ENCODE measurements at regions not wholly inside any gene's neighbourhood (a gene's known extent, or its start where the extent isn't known, plus 50 kb on each side); places are given as distances from the start of the nearest gene placed in this dataset.
A peak's percentile ranks its signal among the peaks of the same experiment; 100 is the strongest.

GRCh38 chr15:47182818-47183217, 534.5 kb upstream of the SEMA6D start:
- DNase-seq: no peak

DNA sequence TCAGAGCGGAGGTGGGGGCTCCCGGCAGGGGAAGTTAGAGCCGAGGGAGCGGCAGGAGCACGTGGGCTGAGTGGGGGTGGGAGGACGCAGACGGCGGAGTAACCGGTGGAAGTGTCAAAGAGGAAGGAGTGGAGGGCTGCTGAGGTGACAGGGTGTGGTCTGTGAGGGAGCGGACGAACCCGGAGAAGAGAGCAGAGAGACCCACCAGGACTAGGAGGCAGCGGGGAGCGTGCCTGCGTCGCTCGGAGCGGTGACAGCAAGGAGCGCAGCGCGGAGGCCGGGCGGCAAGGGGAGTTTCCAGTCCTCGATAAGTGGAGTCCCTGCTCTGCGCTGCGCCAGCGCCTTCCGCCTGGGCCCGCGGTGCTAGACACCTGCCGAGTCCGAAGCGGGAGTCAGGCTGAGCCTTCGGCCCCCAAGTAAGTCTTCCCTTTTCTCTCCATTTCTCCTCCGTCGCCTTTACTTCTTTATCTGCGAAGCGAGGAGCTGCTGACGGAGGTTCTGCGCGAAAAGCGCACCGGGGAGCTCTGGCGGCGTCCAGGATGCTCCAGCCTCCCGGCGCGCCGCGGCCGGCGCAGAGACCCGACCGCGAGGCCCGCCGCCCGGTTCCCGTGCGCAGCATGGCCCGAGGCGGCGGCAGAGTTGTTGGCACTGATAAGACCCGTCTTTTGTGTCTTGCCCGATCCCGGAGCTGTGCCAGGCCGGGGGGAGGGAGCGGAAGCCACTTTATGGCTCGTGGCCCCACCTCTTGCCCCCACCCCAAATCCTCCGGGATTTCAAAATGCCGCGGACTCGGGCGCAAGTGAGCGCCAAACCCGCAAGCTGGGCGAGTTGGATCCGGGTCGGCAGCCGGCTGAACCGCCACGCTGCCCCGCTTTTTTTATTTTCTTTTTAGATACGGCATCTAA, 533.0 kb upstream of the SEMA6D start:
- DNase-seq: peak; percentile 17 to 22

- DNase-seq: peak in 1 of 2 experiments; percentile 28
Measured at GRCh38 chr15:47184908-47185801, 532.1 kb upstream of the SEMA6D start.

- DNase-seq: no peak
Measured at GRCh38 chr15:47186075-47186474, 531.2 kb upstream of the SEMA6D start.

- no peak for DNase-seq
Measured at GRCh38 chr15:47188758-47189507, 528.4 kb upstream of the SEMA6D start.

GRCh38 chr15:47194718-47195117, 522.6 kb upstream of the SEMA6D start:
- no peak for DNase-seq

GRCh38 chr15:47196048-47196447, 521.3 kb upstream of the SEMA6D start:
- DNase-seq: peak; percentile 26 to 67

DNA sequence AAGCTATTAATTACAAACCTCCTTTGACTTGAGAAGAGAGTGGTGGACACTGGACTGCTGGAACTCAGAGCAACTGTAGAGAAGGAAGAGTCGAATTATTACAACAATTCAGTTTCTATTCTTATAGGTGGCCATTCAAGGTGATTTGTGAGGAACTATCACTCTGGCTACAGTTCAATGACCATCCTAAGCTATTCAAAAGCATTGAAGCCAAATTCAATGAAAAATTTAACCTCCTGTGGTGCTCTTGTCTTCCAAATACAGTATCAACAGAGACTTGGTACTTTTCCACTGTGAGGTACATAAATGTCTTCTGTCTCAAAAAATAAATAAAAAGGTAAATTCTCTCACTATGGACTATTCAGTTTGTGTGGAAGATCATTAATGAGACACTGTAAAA, 513.3 kb upstream of the SEMA6D start:
- DNase-seq: no peak

GRCh38 chr15:47206358-47206978, 510.8 kb upstream of the SEMA6D start:
- no peak for DNase-seq

GRCh38 chr15:47209591-47209990, 507.7 kb upstream of the SEMA6D start:
- no peak for DNase-seq

- no peak for DNase-seq
Measured at GRCh38 chr15:47212222-47213010, 504.9 kb upstream of the SEMA6D start.

GRCh38 chr15:47213883-47214282, 503.4 kb upstream of the SEMA6D start:
- no peak for DNase-seq

- DNase-seq: no peak
Measured at GRCh38 chr15:47218295-47218694, 499.0 kb upstream of the SEMA6D start.

DNA sequence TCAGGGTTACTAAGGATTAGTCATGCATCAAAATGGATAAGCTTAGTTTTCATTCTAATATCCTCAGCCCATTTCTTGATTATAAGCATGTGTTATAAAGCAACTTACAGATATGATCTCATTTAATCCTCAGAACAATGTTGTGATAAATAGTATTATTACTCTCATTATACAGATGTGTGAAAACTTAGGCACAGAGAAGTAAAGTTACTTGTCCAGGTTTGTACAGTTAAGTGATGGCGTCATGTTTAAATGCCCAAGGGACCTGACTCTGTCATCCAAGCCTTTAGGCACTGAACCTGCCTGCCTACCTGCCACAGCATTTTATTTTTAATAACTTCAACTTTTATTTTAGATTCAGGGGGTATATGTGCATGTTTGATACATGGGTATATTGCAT, 472.9 kb upstream of the SEMA6D start:
- no peak for DNase-seq

DNA sequence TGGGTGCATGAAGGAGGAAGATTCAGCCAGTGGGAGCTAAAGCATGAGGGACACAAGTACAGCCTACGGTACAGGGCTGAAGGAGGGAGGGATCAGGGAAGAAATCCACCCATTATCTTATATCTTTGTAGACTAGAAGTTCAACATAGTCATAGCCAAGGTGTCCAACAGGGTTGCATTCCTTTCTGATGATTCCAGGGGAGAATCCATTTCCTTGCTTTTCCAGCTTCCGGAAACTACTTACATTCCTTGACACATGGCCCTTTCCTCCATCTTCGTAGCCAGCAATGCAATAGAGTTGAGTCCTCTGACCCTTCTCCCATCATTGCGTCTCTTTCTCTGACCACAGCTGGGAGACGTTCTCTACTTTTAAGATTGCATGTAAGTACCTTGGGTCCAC, 471.0 kb upstream of the SEMA6D start:
- DNase-seq: no peak

GRCh38 chr15:47258521-47258920, 458.8 kb upstream of the SEMA6D start:
- no peak for DNase-seq

DNA sequence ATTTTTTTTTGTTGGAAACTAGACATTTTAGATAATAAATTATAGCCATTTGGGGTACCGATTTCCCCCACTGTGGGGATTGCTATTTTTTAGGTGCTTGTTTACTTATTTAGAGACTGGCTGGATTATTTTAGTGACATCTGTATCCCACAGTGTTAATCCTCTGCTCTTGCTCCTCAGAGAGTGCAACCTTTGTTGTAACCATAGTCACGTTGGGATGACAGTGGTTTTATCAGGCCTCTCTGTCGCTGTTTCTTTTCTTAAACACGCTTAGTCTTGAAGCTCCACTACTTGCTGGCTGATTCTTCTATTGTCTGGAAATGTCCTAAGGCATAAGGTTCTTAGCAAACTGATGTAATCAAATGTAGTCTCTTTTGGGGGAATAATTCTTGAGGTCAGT, 451.6 kb upstream of the SEMA6D start:
- no peak for DNase-seq

GRCh38 chr15:47266566-47266965, 450.7 kb upstream of the SEMA6D start:
- DNase-seq: no peak

- DNase-seq: no peak
Measured at GRCh38 chr15:47273864-47274263, 443.4 kb upstream of the SEMA6D start.

GRCh38 chr15:47283246-47283645, 434.1 kb upstream of the SEMA6D start:
- DNase-seq: no peak

DNA sequence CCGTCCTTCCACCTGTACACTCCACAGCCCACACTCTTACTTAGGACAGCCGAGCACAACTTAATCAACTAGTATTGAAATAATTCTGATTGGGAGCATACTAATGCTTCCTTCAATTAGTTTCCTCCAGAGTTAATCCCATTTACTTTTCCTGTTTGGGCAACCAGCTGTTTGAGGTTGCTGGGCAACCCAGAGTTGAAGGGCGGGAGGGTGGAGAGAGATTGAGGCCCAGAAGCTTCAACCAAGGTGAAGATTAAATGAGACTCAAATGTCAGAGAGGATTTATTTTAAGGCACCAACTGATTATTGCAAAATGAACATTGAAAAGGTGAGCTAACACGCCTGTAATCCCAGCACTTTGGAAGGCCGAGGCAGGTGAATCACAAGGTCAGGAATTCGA, 428.5 kb upstream of the SEMA6D start:
- DNase-seq: no peak

DNA sequence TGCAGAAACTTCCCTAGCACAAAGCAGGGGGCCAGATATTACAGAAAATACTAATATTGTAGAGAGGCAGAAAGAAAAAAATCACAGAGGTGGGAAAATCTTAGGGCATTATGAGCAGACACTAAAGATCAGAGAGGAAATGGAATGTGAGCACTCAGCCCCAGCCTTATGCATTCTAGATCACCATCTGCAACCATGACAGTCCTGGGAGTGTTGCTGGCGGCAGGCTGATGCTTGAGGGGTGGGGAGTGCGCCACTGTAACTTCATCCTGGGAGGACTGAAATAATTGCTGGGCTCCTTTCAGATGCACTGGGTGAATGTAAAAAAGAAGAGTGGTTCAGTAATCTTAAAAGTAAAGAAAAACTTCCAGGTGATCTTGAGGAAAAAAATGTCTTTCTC, 427.6 kb upstream of the SEMA6D start:
- DNase-seq: no peak

All from NCI-H187 (cell line).